ENCODE measurements at regions not wholly inside any gene's neighbourhood (a gene's known extent, or its start where the extent isn't known, plus 50 kb on each side); places are given as distances from the start of the nearest gene placed in this dataset.
A peak's percentile ranks its signal among the peaks of the same experiment; 100 is the strongest.

DNA sequence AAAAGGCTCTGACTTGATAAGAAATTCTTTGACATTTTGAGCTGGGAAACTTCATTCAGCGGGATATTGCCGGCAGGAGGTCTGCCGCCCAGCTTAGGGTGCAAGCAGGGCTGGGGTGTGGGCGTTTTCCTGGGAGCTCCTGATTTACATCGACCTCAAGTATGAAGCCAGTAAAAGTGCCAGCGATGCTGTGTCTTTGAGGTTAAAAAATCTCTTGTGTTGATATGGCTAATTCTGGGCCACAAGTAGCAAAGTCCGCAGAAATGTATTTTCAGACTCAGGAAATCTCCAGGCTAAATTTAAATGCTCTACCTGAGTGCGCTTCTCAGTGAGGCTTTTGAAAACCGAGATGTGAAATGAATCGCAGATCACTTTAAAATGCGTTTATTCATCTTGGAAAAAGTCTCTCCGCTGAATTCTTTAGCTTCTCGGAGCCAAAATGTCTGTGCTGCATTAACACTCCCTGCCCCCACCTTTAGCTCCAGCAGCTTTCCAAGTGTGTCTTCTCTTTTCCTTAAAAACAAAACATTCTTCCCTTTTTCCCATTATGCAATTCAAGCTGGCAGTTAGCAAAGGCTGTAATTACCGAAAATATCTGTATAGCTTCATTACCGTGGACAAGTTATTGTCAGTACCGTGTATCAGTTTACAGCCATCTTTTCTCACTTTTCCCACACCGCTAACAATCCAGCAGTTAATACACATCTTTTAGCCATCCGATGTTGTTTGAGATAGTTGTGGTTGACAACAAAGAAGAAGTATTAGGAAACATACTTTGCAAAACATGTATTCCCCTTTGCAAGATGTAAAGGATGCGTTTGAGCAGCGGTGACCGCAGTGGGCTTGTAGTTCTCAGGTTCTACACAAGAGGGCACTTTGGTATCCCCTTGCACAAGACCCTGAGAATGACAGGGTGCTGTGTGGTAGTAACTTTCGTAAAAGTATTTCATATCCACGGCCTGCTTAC lies 136.0 kb upstream of the STX18 start:
- TF ChIP-seq EZH2phosphoT487 (IDR thresholded peaks at IDR 0.05; ENCODE audit: borderline replicate concordance, low read length), result no peak
- TF ChIP-seq, protein P1, sequence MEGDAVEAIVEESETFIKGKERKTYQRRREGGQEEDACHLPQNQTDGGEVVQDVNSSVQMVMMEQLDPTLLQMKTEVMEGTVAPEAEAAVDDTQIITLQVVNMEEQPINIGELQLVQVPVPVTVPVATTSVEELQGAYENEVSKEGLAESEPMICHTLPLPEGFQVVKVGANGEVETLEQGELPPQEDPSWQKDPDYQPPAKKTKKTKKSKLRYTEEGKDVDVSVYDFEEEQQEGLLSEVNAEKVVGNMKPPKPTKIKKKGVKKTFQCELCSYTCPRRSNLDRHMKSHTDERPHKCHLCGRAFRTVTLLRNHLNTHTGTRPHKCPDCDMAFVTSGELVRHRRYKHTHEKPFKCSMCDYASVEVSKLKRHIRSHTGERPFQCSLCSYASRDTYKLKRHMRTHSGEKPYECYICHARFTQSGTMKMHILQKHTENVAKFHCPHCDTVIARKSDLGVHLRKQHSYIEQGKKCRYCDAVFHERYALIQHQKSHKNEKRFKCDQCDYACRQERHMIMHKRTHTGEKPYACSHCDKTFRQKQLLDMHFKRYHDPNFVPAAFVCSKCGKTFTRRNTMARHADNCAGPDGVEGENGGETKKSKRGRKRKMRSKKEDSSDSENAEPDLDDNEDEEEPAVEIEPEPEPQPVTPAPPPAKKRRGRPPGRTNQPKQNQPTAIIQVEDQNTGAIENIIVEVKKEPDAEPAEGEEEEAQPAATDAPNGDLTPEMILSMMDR (IDR thresholded peaks at IDR 0.05; ENCODE audit: low read depth, low read length, poor library complexity, severe bottlenecking), result peak; percentile 43
- no peak overlapping the region for H3K27ac ChIP-seq (ENCODE audit: low read depth, low read length)
- no peaks in the 10 kb centered on the region for H3K27me3 ChIP-seq (ENCODE audit: control insufficient read depth, low read length)
- H3K4me3 ChIP-seq (ENCODE audit: low read length), result no peak overlapping the region
- H4K20me1 ChIP-seq (ENCODE audit: control insufficient read depth, insufficient read depth, low read depth, low read length), result no peaks in the 10 kb centered on the region
- H3F3A ChIP-seq (ENCODE audit: control insufficient read depth, insufficient read depth), result no peaks in the 10 kb centered on the region
- H3K9me2 ChIP-seq (replicated peaks; ENCODE audit: control insufficient read depth, low read length), result no peaks in the 10 kb centered on the region
- no peaks in the 10 kb centered on the region for H3K9me3 ChIP-seq (ENCODE audit: control insufficient read depth, insufficient read depth, low read length)
- H3K79me2 ChIP-seq (ENCODE audit: control insufficient read depth, low read length), result no peaks in the 10 kb centered on the region
- no peak overlapping the region for H3K4me2 ChIP-seq (ENCODE audit: low read length)
- no peaks in the 10 kb centered on the region for H3K36me3 ChIP-seq (ENCODE audit: control insufficient read depth, low read length)
- H3K4me1 ChIP-seq (ENCODE audit: control insufficient read depth, low read length), result no peaks in the 10 kb centered on the region

DNA sequence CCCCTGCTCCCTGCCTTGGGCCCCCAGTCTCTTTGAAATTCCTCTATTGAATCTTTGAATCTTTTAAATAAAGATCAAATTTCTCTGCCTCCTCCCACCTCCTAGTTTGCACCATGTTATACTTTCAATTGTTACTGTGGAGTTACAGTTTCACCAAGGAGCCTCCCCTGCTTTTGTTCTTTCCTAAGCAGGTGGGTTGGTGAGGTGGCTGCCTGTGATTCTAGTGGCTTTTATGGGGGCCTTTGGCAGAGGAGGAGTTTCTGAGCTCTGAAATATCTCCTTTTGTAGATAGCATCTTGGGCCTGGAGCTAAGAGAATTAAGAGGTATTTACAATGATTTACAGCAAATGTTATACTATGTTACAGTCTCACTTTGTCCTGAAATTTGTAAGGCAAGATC lies 133.8 kb upstream of the STX18 start:
- Histone ChIP-seq H4K20me1 (ENCODE audit: control insufficient read depth, insufficient read depth, low read depth, low read length) (no peaks in the 10 kb centered on the region), H3K4me1 (ENCODE audit: control insufficient read depth, low read length) (no peaks in the 10 kb centered on the region), H3K4me3 (ENCODE audit: low read length) (no peak overlapping the region), H3K27me3 (ENCODE audit: control insufficient read depth, low read length) (no peaks in the 10 kb centered on the region), H3K4me2 (ENCODE audit: low read length) (no peak overlapping the region), H3K79me2 (ENCODE audit: control insufficient read depth, low read length) (no peaks in the 10 kb centered on the region), H3K36me3 (ENCODE audit: control insufficient read depth, low read length) (no peaks in the 10 kb centered on the region), H3K9me3 (ENCODE audit: control insufficient read depth, insufficient read depth, low read length) (no peaks in the 10 kb centered on the region), H3K27ac (ENCODE audit: low read depth, low read length) (no peak overlapping the region), H3K9me2 (replicated peaks; ENCODE audit: control insufficient read depth, low read length) (no peaks in the 10 kb centered on the region), H3F3A (ENCODE audit: control insufficient read depth, insufficient read depth) (no peaks in the 10 kb centered on the region)
- TF ChIP-seq, protein P1 (IDR thresholded peaks at IDR 0.05; ENCODE audit: low read depth, low read length, poor library complexity, severe bottlenecking), result no peak
- no peak for TF ChIP-seq EZH2phosphoT487 (IDR thresholded peaks at IDR 0.05; ENCODE audit: borderline replicate concordance, low read length)

DNA sequence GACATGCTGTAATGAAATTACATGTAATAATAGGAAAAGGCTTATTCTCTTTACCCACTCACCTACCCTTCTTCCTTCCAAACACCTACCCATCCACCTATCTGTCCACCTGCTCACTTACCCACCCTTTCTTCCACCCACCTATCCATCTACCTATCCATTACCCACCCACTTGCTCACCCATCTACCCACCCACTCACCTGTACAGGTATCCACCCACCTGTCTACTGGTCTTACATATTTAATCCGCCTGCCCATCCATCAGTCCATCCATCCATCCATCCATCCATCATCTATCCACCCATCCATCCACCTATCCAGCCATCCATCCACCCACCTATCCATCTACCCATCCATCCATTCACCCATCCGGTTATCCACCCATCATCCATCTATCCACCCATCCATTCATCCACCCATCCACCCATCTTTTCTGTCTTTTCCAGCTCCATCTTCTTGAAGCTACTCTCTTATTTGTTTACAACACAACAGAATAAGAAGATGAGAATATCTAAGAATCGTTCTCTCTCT lies 133.3 kb upstream of the STX18 start:
- Histone ChIP-seq H3K27ac (ENCODE audit: low read depth, low read length) (no peak overlapping the region), H3K4me3 (ENCODE audit: low read length) (no peak overlapping the region), H3F3A (ENCODE audit: control insufficient read depth, insufficient read depth) (no peaks in the 10 kb centered on the region), H3K4me2 (ENCODE audit: low read length) (no peak overlapping the region), H3K36me3 (ENCODE audit: control insufficient read depth, low read length) (no peaks in the 10 kb centered on the region), H3K9me3 (ENCODE audit: control insufficient read depth, insufficient read depth, low read length) (no peaks in the 10 kb centered on the region), H3K27me3 (ENCODE audit: control insufficient read depth, low read length) (no peaks in the 10 kb centered on the region), H3K79me2 (ENCODE audit: control insufficient read depth, low read length) (no peaks in the 10 kb centered on the region), H4K20me1 (ENCODE audit: control insufficient read depth, insufficient read depth, low read depth, low read length) (no peaks in the 10 kb centered on the region), H3K9me2 (replicated peaks; ENCODE audit: control insufficient read depth, low read length) (no peaks in the 10 kb centered on the region), H3K4me1 (ENCODE audit: control insufficient read depth, low read length) (no peaks in the 10 kb centered on the region)
- TF ChIP-seq, protein P1 (IDR thresholded peaks at IDR 0.05; ENCODE audit: low read depth, low read length, poor library complexity, severe bottlenecking), result no peak
- TF ChIP-seq EZH2phosphoT487 (IDR thresholded peaks at IDR 0.05; ENCODE audit: borderline replicate concordance, low read length), result no peak
